WTC11 (cell line): ENCODE measurements at regions not wholly inside any gene's neighbourhood (a gene's known extent, or its start where the extent isn't known, plus 50 kb on each side); places are given as distances from the start of the nearest gene placed in this dataset.

Experiments
- ATAC-seq: fragments of 200-7000 bp; cut with Tn5 transposase; 2 replicates; pipeline ENCODE4 v1.10.0; 2021; ENCODE audit warnings: mild to moderate bottlenecking, moderate library complexity
- CTCF ChIA-PET: fragments of 300-600 bp; sonication (Branson Sonifier 250); formaldehyde crosslinking; loops from one replicate; lab custom pipeline; 2021; ENCODE audit warnings: antibody characterized with exemption; lab: Charles Lee
- POLR2A ChIA-PET: fragments of 350-600 bp; sonication (Branson Sonifier 250); formaldehyde crosslinking; loops from one replicate; lab custom pipeline; 2021; ENCODE audit warnings: antibody characterized with exemption; lab: Charles Lee
- DNase-seq: peaks from one replicate; pipeline ENCODE4 v3.0.0; 2021; ENCODE audit warnings: low spot score
- H3K27ac Mint-ChIP-seq: 2 replicates; pipeline ENCODE4 v1.8.0; 2021; ENCODE audit warnings: mixed read lengths
- H3K27me3 Mint-ChIP-seq: 2 replicates; pipeline ENCODE4 v1.8.0; 2021; ENCODE audit warnings: low read depth, mild to moderate bottlenecking, moderate library complexity, mixed read lengths
- H3K36me3 Mint-ChIP-seq: 2 replicates; pipeline ENCODE4 v1.8.0; 2021; ENCODE audit warnings: mixed read lengths
- H3K4me1 Mint-ChIP-seq: 2 replicates; pipeline ENCODE4 v1.8.0; 2022; ENCODE audit warnings: mixed read lengths
- H3K4me3 Mint-ChIP-seq: 2 replicates; pipeline ENCODE4 v1.8.0; 2021; ENCODE audit warnings: mild to moderate bottlenecking, moderate library complexity, mixed read lengths
- H3K9me3 Mint-ChIP-seq: 2 replicates; pipeline ENCODE4 v1.8.0; 2021; ENCODE audit warnings: mixed read lengths
- CBFB ChIP-seq: sonication (generic); formaldehyde crosslinking; IDR thresholded peaks from 2 replicates; pipeline ENCODE4 v1.8.1; 2022; ENCODE audit warnings: mild to moderate bottlenecking, low read depth, missing genetic modification reagents
- CTCF ChIP-seq: fragments of 200-600 bp; IDR thresholded peaks from 2 replicates; pipeline ENCODE4 v1.8.0; 2022; ENCODE audit warnings: antibody characterized with exemption
- EMX1 ChIP-seq: fragments of 250-450 bp; sonication (Bioruptor Pico); IDR thresholded peaks from 2 replicates; pipeline ENCODE4 v1.8.0; 2021; ENCODE audit warnings: mild to moderate bottlenecking
- FOXP1 ChIP-seq: sonication (generic); formaldehyde crosslinking; IDR thresholded peaks from 2 replicates; pipeline ENCODE4 v1.8.0; 2022; ENCODE audit warnings: missing genetic modification reagents, mild to moderate bottlenecking, moderate library complexity, borderline replicate concordance
- GABPB1 ChIP-seq: sonication (generic); formaldehyde crosslinking; IDR thresholded peaks from 2 replicates; pipeline ENCODE4 v1.8.1; 2023; ENCODE audit warnings: mild to moderate bottlenecking, missing genetic modification reagents
- GRHL2 ChIP-seq: fragments of 250-450 bp; sonication (Bioruptor Pico); IDR thresholded peaks from 2 replicates; pipeline ENCODE4 v1.8.0; 2022; ENCODE audit warnings: mild to moderate bottlenecking, moderate library complexity; ENCODE audit not compliant: insufficient replicate concordance, severe bottlenecking
- GTF2I ChIP-seq: fragments of 250-450 bp; sonication (Bioruptor Pico); conservative IDR thresholded peaks from 2 replicates; pipeline ENCODE4 v1.4.0; 2021; ENCODE audit warnings: mild to moderate bottlenecking
- MYBL2 ChIP-seq: sonication (generic); formaldehyde crosslinking; IDR thresholded peaks from 2 replicates; pipeline ENCODE4 v1.8.1; 2023; ENCODE audit warnings: mild to moderate bottlenecking, moderate library complexity, missing genetic modification reagents
- RORB ChIP-seq: fragments of 250-450 bp; sonication (Bioruptor Pico); IDR thresholded peaks from 2 replicates; pipeline ENCODE4 v1.9.0; 2021; ENCODE audit warnings: mild to moderate bottlenecking
- SOX15 ChIP-seq: fragments of 250-450 bp; sonication (Bioruptor Pico); IDR thresholded peaks from 2 replicates; pipeline ENCODE4 v1.9.0; 2021; ENCODE audit warnings: mild to moderate bottlenecking
- SP1 ChIP-seq: sonication (generic); formaldehyde crosslinking; conservative IDR thresholded peaks from 2 replicates; pipeline ENCODE4 v1.8.1; 2022; ENCODE audit warnings: missing genetic modification reagents
- TEAD1 ChIP-seq: sonication (generic); formaldehyde crosslinking; IDR thresholded peaks from 2 replicates; pipeline ENCODE4 v1.8.0; 2022; ENCODE audit warnings: mild to moderate bottlenecking, missing genetic modification reagents
- ZNF232 ChIP-seq: sonication (generic); formaldehyde crosslinking; IDR thresholded peaks from 2 replicates; pipeline ENCODE4 v1.8.0; 2022; ENCODE audit warnings: mild to moderate bottlenecking, missing genetic modification reagents
- ZNF396 ChIP-seq: fragments of 250-450 bp; sonication (Bioruptor Pico); IDR thresholded peaks from 2 replicates; pipeline ENCODE4 v1.8.0; 2021; ENCODE audit warnings: mild to moderate bottlenecking, moderate library complexity, borderline replicate concordance
- TF ChIP-seq, protein P1 (sequence below): sonication (generic); formaldehyde crosslinking; IDR thresholded peaks from 2 replicates; pipeline ENCODE4 v1.8.1; 2023; ENCODE audit warnings: mild to moderate bottlenecking, missing genetic modification reagents, moderate library complexity
- TF ChIP-seq, protein P2 (sequence below): sonication (generic); formaldehyde crosslinking; IDR thresholded peaks from 2 replicates; pipeline ENCODE4 v1.8.0; 2023; ENCODE audit warnings: mild to moderate bottlenecking, missing genetic modification reagents
- TF ChIP-seq, protein P3 (sequence below): fragments of 250-450 bp; sonication (Bioruptor Pico); IDR thresholded peaks from 2 replicates; pipeline ENCODE4 v1.9.0; 2021; ENCODE audit warnings: mild to moderate bottlenecking

GRCh38 chr2:108124736-108125495, 114.9 kb upstream of the SULT1C3 start:
- no peaks in the 10 kb centered on the region for H3K9me3 Mint-ChIP-seq
- H3K27ac Mint-ChIP-seq, result no peak overlapping the region
- no peaks in the 10 kb centered on the region for H3K27me3 Mint-ChIP-seq
- CTCF ChIA-PET, result no interaction called here
- POLR2A ChIA-PET, result no interaction called here
- TF ChIP-seq EMX1 (no peak), ZNF396 (no peak), CBFB (CRISPR knock-in tag) (no peak), SP1 (no peak), CTCF (no peak), ZNF232 (CRISPR knock-in tag) (no peak), RORB (CRISPR knock-in tag) (no peak), GRHL2 (no peak), TEAD1 (no peak), MYBL2 (CRISPR knock-in tag) (no peak), FOXP1 (CRISPR knock-in tag) (no peak)
- TF ChIP-seq, protein P1, sequence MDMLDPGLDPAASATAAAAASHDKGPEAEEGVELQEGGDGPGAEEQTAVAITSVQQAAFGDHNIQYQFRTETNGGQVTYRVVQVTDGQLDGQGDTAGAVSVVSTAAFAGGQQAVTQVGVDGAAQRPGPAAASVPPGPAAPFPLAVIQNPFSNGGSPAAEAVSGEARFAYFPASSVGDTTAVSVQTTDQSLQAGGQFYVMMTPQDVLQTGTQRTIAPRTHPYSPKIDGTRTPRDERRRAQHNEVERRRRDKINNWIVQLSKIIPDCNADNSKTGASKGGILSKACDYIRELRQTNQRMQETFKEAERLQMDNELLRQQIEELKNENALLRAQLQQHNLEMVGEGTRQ (CRISPR knock-in tag), result no peak
- TF ChIP-seq, protein P2, sequence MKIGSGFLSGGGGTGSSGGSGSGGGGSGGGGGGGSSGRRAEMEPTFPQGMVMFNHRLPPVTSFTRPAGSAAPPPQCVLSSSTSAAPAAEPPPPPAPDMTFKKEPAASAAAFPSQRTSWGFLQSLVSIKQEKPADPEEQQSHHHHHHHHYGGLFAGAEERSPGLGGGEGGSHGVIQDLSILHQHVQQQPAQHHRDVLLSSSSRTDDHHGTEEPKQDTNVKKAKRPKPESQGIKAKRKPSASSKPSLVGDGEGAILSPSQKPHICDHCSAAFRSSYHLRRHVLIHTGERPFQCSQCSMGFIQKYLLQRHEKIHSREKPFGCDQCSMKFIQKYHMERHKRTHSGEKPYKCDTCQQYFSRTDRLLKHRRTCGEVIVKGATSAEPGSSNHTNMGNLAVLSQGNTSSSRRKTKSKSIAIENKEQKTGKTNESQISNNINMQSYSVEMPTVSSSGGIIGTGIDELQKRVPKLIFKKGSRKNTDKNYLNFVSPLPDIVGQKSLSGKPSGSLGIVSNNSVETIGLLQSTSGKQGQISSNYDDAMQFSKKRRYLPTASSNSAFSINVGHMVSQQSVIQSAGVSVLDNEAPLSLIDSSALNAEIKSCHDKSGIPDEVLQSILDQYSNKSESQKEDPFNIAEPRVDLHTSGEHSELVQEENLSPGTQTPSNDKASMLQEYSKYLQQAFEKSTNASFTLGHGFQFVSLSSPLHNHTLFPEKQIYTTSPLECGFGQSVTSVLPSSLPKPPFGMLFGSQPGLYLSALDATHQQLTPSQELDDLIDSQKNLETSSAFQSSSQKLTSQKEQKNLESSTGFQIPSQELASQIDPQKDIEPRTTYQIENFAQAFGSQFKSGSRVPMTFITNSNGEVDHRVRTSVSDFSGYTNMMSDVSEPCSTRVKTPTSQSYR, result no peak
- ATAC-seq (no peak), DNase-seq (no peak)
- no peak overlapping the region for H3K4me3 Mint-ChIP-seq
- no peaks in the 10 kb centered on the region for H3K36me3 Mint-ChIP-seq
- peaks cover 13% of the 10 kb centered on the region for H3K4me1 Mint-ChIP-seq

- no peak overlapping the region for H3K27ac Mint-ChIP-seq
These were observed 114.2 kb upstream of the SULT1C3 start for GRCh38 chr2:108125581-108125980.

More at GRCh38 chr2:108125581-108125980, 114.2 kb upstream of the SULT1C3 start:
- DNase-seq (no peak), ATAC-seq (no peak)
- ChIA-PET CTCF (no interaction called here), POLR2A (no interaction called here)
- Mint-ChIP-seq H3K36me3 (no peaks in the 10 kb centered on the region), H3K9me3 (no peaks in the 10 kb centered on the region), H3K27me3 (no peaks in the 10 kb centered on the region), H3K4me1 (peaks cover 18% of the 10 kb centered on the region), H3K4me3 (no peak overlapping the region)
- TF ChIP-seq CBFB (CRISPR knock-in tag), result no peak
- TF ChIP-seq, protein P3, sequence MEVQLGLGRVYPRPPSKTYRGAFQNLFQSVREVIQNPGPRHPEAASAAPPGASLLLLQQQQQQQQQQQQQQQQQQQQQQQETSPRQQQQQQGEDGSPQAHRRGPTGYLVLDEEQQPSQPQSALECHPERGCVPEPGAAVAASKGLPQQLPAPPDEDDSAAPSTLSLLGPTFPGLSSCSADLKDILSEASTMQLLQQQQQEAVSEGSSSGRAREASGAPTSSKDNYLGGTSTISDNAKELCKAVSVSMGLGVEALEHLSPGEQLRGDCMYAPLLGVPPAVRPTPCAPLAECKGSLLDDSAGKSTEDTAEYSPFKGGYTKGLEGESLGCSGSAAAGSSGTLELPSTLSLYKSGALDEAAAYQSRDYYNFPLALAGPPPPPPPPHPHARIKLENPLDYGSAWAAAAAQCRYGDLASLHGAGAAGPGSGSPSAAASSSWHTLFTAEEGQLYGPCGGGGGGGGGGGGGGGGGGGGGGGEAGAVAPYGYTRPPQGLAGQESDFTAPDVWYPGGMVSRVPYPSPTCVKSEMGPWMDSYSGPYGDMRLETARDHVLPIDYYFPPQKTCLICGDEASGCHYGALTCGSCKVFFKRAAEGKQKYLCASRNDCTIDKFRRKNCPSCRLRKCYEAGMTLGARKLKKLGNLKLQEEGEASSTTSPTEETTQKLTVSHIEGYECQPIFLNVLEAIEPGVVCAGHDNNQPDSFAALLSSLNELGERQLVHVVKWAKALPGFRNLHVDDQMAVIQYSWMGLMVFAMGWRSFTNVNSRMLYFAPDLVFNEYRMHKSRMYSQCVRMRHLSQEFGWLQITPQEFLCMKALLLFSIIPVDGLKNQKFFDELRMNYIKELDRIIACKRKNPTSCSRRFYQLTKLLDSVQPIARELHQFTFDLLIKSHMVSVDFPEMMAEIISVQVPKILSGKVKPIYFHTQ (CRISPR knock-in tag), result no peak
- no peak for TF ChIP-seq GTF2I (CRISPR knock-in tag)
- no peak for TF ChIP-seq GABPB1 (CRISPR knock-in tag)
- TF ChIP-seq SOX15 (CRISPR knock-in tag), result no peak
- TF ChIP-seq, all 79 proteins: peak for 0
